ENCODE measurements at regions not wholly inside any gene's neighbourhood (a gene's known extent, or its start where the extent isn't known, plus 50 kb on each side); places are given as distances from the start of the nearest gene placed in this dataset.
"Not testable (repeated sequence)": the region's sequence is repeated elsewhere in the genome, so short reads cannot be mapped to it uniquely, and the experiment has no call there.

DNA sequence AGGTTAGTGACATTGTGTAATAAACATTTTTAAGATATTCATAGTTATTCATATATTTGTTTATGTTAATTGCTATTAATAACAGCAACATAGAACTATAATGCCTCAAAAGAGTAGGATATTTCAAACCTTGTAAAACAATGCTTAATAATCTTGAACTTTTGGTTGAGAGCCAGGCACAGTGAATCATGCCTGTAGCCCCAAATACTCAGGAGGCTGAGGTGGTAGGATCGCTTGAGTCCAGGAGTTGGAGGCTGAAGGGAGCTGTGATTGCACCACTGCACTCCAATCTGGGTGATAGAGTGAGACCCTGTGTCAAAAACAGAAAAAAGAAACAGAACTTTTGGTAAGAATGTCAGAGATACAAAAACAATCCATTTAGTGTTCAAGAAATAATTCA lies 213.9 kb upstream of the SLITRK1 start:
- DNase-seq = no peak

GRCh38 chr13:84088996-84089395 lies 206.7 kb upstream of the SLITRK1 start:
- DNase-seq = no peak

- DNase-seq = no peak
These were observed 204.5 kb upstream of the SLITRK1 start for GRCh38 chr13:84086847-84087162.

DNA sequence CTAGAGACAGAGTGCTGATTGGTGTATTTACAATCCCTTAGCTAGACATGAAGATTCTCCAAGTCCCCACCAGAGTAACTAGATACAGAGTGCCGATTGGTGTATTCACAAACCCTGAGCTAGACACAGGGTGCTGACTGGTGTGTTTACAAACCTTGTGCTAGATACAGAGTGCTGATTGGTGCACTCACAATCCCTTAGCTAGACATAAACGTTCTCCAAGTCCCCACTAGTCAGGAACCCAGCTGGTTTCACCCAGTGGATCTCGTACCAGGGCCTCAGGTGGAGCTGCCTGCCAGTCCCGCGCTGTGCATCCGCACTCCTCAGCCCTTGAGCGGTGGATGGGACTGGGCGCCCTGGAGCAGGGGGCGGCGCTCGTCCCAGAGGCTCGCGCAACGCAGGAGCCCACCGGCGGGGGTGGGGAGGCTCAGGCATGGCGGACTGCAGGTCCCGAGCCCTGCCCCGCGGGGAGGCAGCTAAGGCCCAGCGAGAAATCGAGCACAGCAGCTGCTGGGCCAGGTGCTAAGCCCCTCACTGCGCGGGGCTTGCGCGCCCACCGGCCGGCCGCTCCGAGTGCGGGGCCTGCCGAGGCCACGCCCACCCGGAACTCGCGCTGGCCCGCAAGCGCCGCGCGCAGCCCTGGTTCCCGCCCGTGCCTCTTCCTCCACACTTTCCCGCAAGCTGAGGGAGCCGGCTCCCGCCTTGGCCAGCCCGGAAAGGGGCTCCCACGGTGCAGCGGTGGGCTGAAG lies 204.0 kb upstream of the SLITRK1 start:
- not testable (repeated sequence) for DNase-seq

DNA sequence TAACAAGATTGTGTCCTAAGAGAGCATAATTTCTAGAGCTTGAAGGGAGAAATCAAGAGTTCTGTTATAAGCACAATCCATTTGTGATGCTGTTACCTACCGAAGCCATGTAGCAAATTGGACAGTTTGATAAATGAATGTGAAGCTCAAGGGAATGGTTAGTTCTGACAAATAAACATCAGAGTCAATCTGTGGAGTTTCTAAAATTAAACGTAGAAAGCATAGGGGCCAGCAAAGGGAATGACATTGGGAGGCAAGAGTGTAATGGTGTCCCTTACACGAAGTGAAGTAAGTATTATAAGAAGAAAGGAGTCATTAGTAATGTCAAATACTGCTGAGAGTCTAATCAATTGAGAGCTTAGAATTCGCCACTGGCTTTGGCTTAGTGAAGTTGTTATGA lies 200.2 kb upstream of the SLITRK1 start:
- no peak for DNase-seq

- DNase-seq = no peak
These were observed 198.7 kb upstream of the SLITRK1 start for GRCh38 chr13:84080748-84081530.

DNA sequence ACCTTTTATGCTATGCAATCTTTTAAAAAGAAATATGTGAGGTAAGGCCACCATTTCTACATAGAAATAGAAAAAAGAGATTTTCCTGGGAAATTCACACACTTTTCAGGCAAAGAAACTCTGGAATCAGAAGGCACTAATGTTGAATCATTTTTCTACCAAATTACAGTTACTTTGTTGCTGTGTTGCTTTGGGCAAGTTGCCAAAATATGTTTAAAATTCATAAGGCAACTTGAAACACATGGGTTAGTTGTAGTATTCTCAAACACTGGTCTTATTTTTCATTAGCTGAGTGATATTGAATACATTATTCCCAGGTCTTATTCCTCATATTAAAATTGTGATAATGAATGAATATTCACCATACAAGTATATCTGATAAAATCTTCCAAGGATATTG lies 195.0 kb upstream of the SLITRK1 start:
- no peak for DNase-seq

DNA sequence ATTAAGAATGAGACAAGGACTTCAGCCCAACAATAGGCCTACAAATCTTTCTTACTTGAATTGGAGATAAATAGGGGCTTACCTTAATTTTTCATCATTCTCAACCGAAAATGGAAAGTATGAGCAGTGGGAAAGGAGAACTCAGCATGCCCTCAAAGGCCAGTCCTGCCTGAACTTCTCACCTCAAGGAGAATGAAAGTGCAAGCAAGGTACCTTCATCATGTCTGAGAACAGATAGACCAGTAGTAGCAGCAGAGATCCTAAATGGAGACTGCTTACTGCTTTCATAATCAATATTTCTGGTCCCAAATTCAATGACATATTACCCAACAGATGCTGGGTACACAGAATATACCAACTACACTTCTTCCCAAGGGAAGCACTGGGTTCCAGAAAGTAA lies 194.0 kb upstream of the SLITRK1 start:
- no peak for DNase-seq

- no peak for DNase-seq
These were observed 168.3 kb upstream of the SLITRK1 start for GRCh38 chr13:84050536-84050935.

DNA sequence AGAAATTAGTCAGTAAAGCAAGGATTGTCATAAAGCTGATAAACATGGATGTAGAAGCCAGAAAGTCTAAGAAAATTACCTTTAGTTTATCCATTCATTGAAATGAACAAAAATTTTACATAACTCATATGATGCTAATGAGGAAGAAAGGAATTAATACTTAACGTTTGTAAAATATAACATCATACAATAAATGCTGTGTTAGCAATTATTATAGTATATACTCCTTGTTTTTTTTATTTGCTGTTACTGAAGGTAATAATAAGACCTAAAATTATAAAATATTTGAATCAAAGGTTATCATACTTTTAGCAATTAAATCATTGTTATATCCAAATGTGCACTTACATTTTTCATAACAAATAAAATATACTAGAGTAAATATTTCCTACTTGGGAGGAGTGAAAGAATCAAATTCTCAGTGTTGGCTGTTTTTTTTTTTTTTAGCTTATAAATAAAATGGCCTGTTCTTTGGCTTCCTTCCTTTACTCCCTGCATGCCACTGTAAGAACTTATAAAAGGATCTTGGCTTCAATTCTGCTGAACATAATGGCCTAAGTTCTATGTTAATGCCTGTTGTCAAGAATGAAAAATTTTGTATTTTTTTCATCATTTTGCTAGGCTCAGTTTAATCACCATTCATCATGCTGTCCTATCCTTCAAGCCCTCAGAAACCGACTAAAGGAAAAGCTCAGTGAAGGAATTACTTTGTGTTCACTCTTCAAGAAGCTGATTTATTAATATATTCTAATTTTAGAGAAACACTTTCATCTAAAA lies 167.4 kb upstream of the SLITRK1 start:
- DNase-seq = no peak

GRCh38 chr13:84044805-84045204 lies 162.5 kb upstream of the SLITRK1 start:
- no peak for DNase-seq

DNA sequence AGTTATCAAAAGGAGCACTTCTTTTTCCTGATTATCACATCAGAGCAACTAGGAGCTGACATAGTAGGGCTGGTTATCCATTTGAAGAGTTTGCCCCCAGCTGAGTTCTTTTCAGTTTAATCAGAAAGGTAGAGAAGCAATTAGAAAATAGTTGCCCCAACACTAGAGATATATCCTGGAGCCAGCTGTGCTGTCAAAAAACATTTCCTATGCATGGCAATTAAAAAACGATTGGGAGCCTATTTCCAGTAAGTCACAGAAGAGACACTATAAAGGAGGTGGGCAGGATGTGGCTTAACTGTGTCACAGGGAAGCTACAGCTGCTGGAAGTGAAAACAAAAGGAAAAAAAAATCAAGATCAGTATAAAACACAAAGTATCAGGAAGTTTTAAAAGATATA lies 155.7 kb upstream of the SLITRK1 start:
- DNase-seq = no peak

GRCh38 chr13:84032116-84032515 lies 149.8 kb upstream of the SLITRK1 start:
- no peak for DNase-seq

- no peak for DNase-seq
These were observed 148.8 kb upstream of the SLITRK1 start for GRCh38 chr13:84031120-84031519.

- no peak for DNase-seq
These were observed 147.1 kb upstream of the SLITRK1 start for GRCh38 chr13:84029396-84029795.

GRCh38 chr13:84025824-84026223 lies 143.6 kb upstream of the SLITRK1 start:
- DNase-seq = no peak

GRCh38 chr13:83996415-83996814 lies 114.1 kb upstream of the SLITRK1 start:
- no peak for DNase-seq

- DNase-seq = no peak
These were observed 113.7 kb upstream of the SLITRK1 start for GRCh38 chr13:83995930-83996329.

DNA sequence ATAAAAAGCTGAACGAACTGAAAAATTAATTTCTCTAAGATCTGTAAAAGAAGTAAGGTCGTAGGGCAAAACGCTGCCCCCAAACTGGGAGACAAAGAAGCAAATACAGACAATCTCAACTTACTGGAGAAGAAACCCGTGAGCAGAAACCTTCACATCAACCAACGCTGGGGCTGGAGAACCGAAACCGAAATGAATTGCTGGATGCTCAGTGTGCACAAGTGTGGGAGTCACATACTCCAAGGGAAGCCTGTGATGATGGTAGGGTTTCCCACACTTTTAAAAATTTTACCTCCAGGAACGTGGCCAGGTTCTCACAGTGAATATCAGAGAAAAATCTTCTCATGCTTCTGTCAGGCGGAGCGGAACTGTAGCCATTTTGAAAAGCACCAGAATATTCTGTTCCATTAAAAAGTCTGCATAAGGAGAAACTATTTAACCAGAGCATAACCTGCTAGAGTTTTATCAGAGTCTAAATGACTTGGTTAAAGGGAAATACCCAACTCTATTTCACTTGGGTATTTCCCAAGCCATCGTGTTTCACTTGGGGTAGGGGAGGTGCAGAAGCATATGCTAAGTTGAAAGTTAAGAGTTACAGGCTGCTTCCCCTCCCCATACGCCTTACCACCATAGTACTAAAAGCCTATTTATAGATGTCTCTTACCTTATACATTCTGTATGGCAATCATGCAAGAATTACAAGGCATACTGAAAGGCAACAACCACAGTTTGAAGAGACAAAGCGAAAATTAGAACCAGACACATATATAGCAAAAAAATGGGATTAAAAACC lies 110.5 kb upstream of the SLITRK1 start:
- DNase-seq = no peak

DNA sequence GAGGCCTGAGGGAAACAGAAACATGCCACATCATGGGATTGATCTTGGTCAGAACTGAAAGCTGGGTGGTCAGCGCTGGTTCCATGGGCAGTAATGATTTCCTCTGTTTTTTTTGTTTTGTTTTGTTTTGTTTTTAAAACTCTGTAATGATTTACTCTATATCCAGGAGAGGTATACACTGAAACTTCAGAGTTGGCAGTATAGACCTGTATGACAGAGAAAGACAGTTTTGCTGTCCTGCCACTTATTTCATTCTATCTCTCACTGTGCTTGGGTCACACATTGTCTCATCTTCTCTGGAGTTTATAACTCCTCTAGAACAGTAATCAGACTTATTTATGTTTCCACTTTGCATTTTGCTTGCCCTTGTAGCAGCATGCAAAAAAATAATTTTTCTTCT lies 105.1 kb upstream of the SLITRK1 start:
- DNase-seq = no peak

GRCh38 chr13:83984793-83985192 lies 102.5 kb upstream of the SLITRK1 start:
- DNase-seq = no peak

DNA sequence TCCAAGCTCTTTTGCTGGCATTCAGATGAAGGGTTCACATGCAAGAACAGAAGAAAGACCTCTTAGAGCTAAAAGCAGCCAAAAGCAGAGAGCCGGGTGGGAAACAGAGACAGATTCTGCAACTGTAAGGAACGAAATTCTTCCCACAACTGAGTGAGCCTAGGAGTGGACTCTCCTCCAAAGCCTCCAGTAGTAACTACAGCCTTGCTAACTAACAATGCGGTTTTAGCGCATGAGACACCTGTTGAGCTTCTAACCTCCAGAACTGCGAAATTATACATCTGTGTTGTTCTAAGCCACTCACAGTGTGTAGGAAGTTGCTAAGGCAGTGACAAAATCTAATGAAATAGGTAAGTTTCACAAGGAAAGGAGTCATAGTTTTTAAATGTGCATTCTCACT lies 98.1 kb upstream of the SLITRK1 start:
- no peak for DNase-seq

DNA sequence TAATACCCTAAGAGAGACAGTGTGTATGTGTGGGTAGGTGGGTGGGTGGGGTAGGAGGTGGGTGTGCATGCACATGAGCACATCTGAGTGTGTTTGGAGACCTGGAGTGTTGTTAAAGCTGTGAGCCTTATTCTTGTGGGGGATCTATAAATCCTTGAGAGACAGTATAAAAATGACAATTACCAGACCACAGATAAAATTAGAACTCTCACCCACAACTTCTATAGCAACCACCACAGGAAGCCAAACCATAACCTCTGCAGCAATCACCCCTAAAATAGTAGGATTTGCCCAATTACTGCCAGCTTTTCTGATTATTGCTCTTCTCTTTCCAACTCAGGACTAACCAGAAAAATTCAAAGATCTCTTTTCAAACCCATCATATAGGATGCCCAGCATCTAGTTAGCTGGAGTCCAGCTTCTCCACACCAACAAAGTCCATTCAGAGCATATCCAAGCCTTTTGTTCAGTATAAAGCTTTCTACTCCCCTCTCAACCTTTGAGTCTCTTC lies 93.4 kb upstream of the SLITRK1 start:
- no peak for DNase-seq
